NT2/D1 (cell line): ENCODE measurements at regions not wholly inside any gene's neighbourhood (a gene's known extent, or its start where the extent isn't known, plus 50 kb on each side); places are given as distances from the start of the nearest gene placed in this dataset.

Experiments used
- DNase-seq: peaks from one replicate; pipeline ENCODE4 v3.0.0-alpha.2; 2011; ENCODE audit warnings: low read depth, low spot score
- H3K27me3 ChIP-seq: 2 replicates; pipeline ENCODE4 v1.6.0; 2011; ENCODE audit warnings: mild to moderate bottlenecking; ENCODE audit not compliant: insufficient read length, insufficient read depth
- H3K36me3 ChIP-seq: 2 replicates; pipeline ENCODE4 v1.6.1; 2011; ENCODE audit warnings: mild to moderate bottlenecking, low read length, mixed read lengths; ENCODE audit not compliant: insufficient read depth, insufficient read length
- H3K4me1 ChIP-seq: 2 replicates; pipeline ENCODE4 v1.5.1; 2011; ENCODE audit not compliant: insufficient read depth, insufficient read length
- H3K4me3 ChIP-seq: 2 replicates; pipeline ENCODE4 v1.5.1; 2011; ENCODE audit warnings: low read depth; ENCODE audit not compliant: insufficient read length
- H3K9ac ChIP-seq: 2 replicates; pipeline ENCODE4 v1.6.0; 2011; ENCODE audit warnings: low read depth; ENCODE audit not compliant: insufficient read length
- H3K9me3 ChIP-seq: 2 replicates; pipeline ENCODE4 v1.5.1; 2011; ENCODE audit warnings: mild to moderate bottlenecking, low read length; ENCODE audit not compliant: insufficient read depth
- SUZ12 ChIP-seq: IDR thresholded peaks from 2 replicates; pipeline ENCODE4 v1.6.1; 2011; ENCODE audit not compliant: insufficient read length, insufficient read depth; ENCODE audit errors: extremely low read depth
- YY1 ChIP-seq: IDR thresholded peaks from 2 replicates; pipeline ENCODE4 v1.6.1; 2011; ENCODE audit not compliant: insufficient read length, insufficient read depth
- ZNF274 ChIP-seq: IDR thresholded peaks from 2 replicates; pipeline ENCODE4 v1.6.1; 2011; ENCODE audit warnings: mild to moderate bottlenecking, low read depth, low read length

DNA sequence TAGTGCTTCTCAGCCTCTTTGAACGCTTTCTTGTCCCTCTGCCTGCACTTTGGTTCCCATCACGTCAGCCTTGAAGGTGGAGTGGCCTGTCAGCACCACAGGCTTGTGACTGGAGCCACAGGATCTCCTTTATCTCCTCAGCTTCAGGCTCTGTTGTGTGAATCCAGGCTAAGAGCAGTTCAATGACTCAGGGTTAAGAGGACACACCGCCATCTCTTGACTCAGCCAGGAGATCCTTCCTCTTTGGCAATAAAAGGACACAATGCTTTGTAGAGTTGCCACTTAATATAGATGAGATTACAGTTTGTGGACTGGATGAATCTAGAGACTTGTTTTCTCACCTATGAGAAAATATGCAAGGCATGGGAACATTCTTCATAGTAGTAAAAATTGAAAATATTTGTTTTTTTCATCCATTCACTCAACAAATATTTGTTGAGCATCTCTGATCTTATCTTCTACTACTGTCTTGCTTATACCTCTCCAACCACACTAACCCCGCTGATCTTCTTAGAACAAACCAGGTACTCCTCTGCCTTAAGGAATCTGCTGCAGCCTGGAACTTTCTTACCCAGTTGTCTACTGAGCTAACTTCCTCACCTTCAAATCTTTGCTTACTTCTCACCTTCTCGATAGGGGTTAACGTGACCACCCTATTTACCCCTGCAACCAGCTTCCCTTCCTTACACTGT lies 62.3 kb downstream of the UCHL1 start:
- H3K36me3 ChIP-seq: no peaks in the 10 kb centered on the region
- H3K4me3 ChIP-seq: no peak overlapping the region
- H3K9ac ChIP-seq: no peak overlapping the region
- TF ChIP-seq YY1 (no peak), SUZ12 (no peak), ZNF274 (no peak)
- no peaks in the 10 kb centered on the region for H3K27me3 ChIP-seq
- DNase-seq: no peak
- no peaks in the 10 kb centered on the region for H3K4me1 ChIP-seq
- no peaks in the 10 kb centered on the region for H3K9me3 ChIP-seq

DNA sequence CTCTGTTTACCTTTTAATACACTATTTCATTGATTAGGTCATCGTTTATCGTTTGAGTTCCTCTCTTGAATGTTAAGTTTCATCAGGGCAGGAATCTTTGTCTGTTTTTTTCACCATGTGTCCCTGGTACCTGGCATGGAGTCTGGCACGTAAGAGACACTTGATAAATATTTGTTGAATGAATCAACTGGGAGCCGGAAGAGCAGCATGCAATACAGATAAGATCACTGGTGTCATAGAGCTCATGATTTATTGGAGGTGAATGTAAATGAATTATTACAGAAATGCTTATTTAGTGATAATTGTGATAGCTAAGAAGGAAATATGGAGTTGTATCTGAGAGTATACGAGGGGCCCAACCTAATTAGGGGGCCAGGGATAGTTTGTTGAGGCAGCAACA lies 62.8 kb downstream of the UCHL1 start:
- H3K4me1 ChIP-seq: no peaks in the 10 kb centered on the region
- no peak overlapping the region for H3K9ac ChIP-seq
- TF ChIP-seq ZNF274 (no peak), SUZ12 (no peak), YY1 (no peak)
- H3K27me3 ChIP-seq: no peaks in the 10 kb centered on the region
- no peaks in the 10 kb centered on the region for H3K36me3 ChIP-seq
- DNase-seq: no peak
- no peaks in the 10 kb centered on the region for H3K9me3 ChIP-seq
- no peak overlapping the region for H3K4me3 ChIP-seq

DNA sequence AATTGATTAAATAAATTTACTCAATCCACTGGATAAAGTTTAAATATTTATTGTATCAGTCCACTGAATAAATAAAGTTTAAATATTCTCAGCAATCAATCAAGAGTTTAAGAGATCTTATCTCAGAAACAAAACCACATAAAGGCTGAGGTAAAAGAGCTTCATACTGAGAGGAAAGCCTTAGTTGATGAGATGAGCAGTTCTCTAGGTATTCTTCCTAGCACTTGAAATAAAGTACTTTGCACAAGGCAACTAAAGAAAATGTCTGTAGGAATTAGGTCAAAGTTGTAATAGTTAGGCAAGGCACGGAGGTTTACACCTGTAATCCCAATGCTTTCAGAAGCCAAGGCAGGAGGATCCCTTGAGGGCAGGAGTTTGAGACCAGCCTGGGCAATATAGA lies 63.5 kb downstream of the UCHL1 start:
- DNase-seq: no peak
- Histone ChIP-seq H3K9ac (no peak overlapping the region), H3K9me3 (no peaks in the 10 kb centered on the region), H3K27me3 (no peaks in the 10 kb centered on the region), H3K4me3 (no peak overlapping the region), H3K36me3 (no peaks in the 10 kb centered on the region), H3K4me1 (no peaks in the 10 kb centered on the region)
- TF ChIP-seq YY1: no peak
- TF ChIP-seq SUZ12: no peak
- TF ChIP-seq ZNF274: no peak

DNA sequence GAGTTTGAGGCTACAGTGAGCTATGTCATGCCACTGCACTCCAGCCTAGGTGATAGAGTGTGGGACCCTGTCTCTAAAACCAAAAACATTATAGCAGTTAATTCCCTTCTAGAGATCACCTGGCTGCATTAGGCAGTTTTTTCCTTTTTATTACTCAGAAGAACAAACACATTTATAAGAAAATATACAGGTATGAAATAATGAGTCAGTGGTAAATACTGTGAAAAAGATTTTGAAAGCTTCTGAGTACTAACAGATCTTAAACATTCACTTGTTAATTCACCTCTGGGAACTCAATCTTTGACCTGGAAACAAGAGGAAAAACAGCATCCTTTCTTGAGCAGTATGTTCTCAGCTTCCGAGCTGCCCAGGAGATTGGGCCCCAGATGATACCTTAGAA lies 64.1 kb downstream of the UCHL1 start:
- no peak for TF ChIP-seq SUZ12
- TF ChIP-seq YY1: no peak
- no peak for TF ChIP-seq ZNF274
- Histone ChIP-seq H3K36me3 (no peaks in the 10 kb centered on the region), H3K4me1 (no peaks in the 10 kb centered on the region), H3K27me3 (no peaks in the 10 kb centered on the region), H3K4me3 (no peak overlapping the region), H3K9me3 (no peaks in the 10 kb centered on the region), H3K9ac (no peak overlapping the region)
- no peak for DNase-seq

DNA sequence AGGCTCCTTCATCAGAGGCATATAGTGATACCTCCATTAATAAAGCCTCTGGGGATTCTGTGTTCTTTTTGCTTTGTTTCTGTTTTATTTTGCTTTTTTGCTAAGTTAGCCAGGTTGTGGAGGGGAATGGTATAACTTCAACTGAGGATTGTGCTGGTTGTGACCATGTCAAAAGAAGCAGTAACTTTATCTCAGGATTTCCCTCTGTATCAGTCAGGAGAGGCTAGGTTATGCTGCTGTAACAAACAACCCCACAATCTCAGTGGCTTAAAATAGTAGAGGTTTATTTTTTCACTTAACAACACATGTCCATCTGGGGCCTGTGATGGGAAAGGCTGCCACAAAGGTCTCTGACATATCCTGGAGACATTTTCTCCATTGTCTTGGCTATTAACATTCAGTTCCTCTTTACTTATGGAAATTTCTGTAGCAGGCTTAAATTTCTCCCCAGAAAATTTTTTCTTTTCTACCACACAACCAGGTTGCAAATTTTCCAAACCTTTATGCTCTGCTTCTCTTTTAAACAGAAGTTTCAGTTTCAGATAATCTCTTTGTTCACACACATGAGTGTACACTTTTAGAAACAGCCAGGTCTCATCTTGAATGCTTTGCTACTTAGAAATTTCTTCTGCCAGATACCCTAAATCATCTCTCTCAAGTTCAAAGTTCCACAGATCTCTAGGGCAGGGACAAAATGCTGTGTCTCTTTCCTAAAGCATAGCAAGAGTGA lies 64.7 kb downstream of the UCHL1 start:
- H3K4me1 ChIP-seq: no peaks in the 10 kb centered on the region
- no peak overlapping the region for H3K4me3 ChIP-seq
- no peaks in the 10 kb centered on the region for H3K9me3 ChIP-seq
- no peak overlapping the region for H3K9ac ChIP-seq
- H3K27me3 ChIP-seq: no peaks in the 10 kb centered on the region
- no peaks in the 10 kb centered on the region for H3K36me3 ChIP-seq
- DNase-seq: no peak
- TF ChIP-seq SUZ12 (no peak), YY1 (no peak), ZNF274 (no peak)

DNA sequence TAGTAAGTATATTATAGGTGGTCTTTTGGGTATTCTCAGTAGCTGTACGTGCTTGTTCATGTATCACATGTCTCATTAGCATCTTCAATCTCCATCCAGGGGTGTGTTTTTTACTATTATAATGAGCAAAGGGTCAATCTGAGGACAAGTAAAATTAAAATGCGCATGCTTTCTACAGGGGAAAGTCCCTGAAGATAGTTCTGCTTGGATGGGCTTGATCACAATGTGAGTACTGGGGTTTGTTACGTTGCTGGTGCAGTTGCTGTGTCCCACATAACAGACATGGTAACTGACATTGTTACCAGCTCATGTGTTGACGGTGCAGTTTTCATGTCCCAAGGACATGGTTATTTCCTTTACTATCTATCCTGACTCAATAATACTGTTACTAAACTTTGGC lies 65.9 kb downstream of the UCHL1 start:
- Histone ChIP-seq H3K4me1 (no peaks in the 10 kb centered on the region), H3K36me3 (no peaks in the 10 kb centered on the region), H3K4me3 (no peak overlapping the region), H3K9me3 (no peaks in the 10 kb centered on the region), H3K27me3 (no peaks in the 10 kb centered on the region), H3K9ac (no peak overlapping the region)
- no peak for DNase-seq
- no peak for TF ChIP-seq YY1
- TF ChIP-seq SUZ12: no peak
- TF ChIP-seq ZNF274: no peak

DNA sequence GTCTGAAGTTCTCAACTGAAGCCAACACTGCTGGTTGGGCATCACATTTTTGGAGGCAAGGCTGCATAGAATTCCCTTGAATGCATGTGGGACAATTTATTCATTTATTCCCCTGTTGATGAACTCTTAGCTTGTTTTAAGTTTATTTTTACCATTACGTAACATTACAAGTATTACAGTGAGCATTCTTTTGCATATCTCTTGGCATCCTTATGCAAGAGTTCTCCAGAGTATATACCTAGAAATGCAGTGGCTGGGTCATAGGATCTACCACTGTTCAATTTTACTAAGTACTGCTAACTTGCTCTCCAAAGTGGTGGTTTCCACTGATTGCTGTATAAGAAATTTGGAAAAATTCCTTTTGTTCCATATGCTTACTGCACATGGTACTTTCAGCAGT lies 66.5 kb downstream of the UCHL1 start:
- Histone ChIP-seq H3K36me3 (no peaks in the 10 kb centered on the region), H3K9me3 (no peaks in the 10 kb centered on the region), H3K4me3 (no peak overlapping the region), H3K9ac (no peak overlapping the region), H3K4me1 (no peaks in the 10 kb centered on the region), H3K27me3 (no peaks in the 10 kb centered on the region)
- DNase-seq: no peak
- TF ChIP-seq ZNF274: no peak
- no peak for TF ChIP-seq YY1
- TF ChIP-seq SUZ12: no peak

DNA sequence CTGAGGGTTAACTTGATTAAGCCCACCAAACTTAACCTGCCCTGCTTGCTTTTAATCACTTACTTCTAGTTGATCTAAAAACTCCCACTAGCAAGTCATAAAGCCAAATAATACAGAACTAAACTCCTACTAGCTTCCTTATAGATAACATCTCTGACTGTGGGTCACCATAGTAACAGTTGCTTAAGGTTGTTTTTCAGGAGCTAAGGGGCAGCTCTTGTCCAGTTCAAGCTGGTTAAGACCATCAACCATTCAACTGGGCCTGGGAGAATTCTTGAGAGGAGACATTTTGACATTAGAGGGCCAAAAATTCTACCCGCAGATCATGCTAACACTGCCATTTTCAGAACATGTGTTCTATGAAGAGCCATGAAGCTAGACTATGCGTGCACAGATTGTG lies 67.0 kb downstream of the UCHL1 start:
- Histone ChIP-seq H3K9ac (no peak overlapping the region), H3K4me3 (no peak overlapping the region), H3K4me1 (no peaks in the 10 kb centered on the region), H3K9me3 (no peaks in the 10 kb centered on the region), H3K27me3 (no peaks in the 10 kb centered on the region), H3K36me3 (no peaks in the 10 kb centered on the region)
- no peak for TF ChIP-seq YY1
- TF ChIP-seq ZNF274: no peak
- TF ChIP-seq SUZ12: no peak
- no peak for DNase-seq
